ENCODE measurements at regions not wholly inside any gene's neighbourhood (a gene's known extent, or its start where the extent isn't known, plus 50 kb on each side); places are given as distances from the start of the nearest gene placed in this dataset.
"Not testable (repeated sequence)": the region's sequence is repeated elsewhere in the genome, so short reads cannot be mapped to it uniquely, and the experiment has no call there.

- DNase-seq (ENCODE audit: low read depth, low spot score): no peak
Measured at GRCh38 chr5:117732264-117732663, 1157.6 kb upstream of the SEMA6A start.

- no peak for DNase-seq (ENCODE audit: low read depth, low spot score)
Measured at GRCh38 chr5:117731446-117731845, 1156.8 kb upstream of the SEMA6A start.

- DNase-seq (ENCODE audit: low read depth, low spot score): not testable (repeated sequence)
Measured at GRCh38 chr5:117720784-117721183, 1146.2 kb upstream of the SEMA6A start.

- no peak for DNase-seq (ENCODE audit: low read depth, low spot score)
Measured at GRCh38 chr5:117719413-117719812, 1144.8 kb upstream of the SEMA6A start.

DNA sequence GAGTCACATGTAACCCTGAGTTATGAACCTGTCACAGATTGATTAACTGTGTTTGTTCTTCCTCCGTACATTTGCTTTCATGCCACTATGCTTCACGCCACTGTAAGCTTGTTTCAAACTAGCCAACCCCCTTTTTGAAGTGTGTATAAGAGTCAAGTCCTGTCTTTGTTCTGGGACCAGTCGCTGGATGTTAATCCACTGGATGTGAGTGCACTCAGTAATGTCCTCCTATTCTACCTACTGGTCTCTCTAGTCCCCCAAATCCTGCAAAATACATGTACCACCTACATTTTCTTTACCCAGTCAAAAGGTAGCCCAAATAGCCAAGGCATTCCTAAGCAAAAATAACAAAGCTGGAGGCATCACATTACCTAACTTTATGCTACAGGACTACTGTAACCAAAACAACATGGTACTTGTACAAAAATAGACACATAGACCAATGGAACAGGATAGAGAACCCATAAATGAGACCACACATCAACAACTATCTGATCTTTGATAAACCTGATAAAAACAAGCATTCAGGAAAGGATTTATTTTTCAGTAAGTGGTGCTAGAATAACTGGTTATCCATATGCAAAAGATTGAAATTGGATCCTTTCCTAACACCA lies 1139.1 kb upstream of the SEMA6A start:
- DNase-seq (ENCODE audit: low read depth, low spot score): no peak

GRCh38 chr5:117701062-117701461 lies 1126.4 kb upstream of the SEMA6A start:
- DNase-seq (ENCODE audit: low read depth, low spot score): no peak

- no peak for DNase-seq (ENCODE audit: low read depth, low spot score)
Measured at GRCh38 chr5:117692606-117693005, 1118.0 kb upstream of the SEMA6A start.

DNA sequence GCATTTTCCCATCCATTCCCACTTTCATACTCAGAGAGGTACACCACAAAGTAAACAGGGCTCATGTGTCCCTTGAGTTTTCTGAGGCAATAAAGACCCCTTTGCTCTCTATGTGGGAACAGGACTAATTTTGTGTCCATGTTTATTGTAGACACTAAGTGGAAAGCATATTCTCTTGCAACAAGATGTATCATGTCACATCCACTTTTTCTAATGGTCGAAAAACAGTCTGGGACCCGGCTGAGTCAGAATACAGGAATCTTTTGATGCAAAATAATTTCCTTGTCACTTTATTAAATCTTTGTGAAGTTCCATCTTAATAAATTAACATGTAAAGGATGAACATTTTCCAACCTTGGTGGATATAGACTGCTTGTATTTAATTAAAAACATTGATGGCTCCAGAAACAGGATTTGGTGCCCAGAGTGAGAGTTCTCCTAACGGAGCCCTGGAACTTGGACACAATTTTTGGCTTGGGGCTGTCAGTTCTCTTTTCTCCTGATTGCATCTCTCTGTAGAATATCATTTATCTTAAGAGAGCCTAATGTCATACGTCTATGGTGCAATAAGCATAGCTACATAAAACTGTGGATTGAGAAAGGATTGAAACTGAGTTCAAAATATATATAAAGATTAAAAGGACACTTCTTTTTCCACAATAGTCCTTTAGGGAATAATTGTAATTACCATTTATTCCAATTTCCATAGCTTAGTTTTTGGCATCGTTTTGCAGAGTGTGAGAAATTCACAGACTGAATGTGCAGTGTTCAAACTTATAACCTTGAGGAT lies 1116.7 kb upstream of the SEMA6A start:
- DNase-seq (ENCODE audit: low read depth, low spot score): no peak

GRCh38 chr5:117690612-117691011 lies 1116.0 kb upstream of the SEMA6A start:
- no peak for DNase-seq (ENCODE audit: low read depth, low spot score)

DNA sequence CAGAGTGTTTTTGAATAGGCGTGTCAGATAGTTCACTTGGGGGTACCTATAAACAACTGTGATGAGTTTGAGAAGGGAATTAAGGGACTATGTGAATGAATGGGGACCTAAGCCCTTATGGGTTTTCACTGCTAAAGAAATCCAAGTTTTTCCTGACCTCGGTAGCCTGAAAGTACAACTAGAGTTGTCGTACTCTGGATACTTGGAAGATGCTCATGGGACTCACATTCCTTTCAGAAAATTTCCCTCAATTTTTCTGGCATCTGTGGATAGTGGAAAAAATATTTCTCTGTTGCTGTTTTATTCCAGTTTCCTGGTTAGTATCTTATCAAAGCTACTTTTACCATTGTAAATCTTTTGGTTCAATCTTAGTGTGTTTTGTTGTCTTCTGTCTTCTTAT lies 1112.3 kb upstream of the SEMA6A start:
- DNase-seq (ENCODE audit: low read depth, low spot score): no peak

DNA sequence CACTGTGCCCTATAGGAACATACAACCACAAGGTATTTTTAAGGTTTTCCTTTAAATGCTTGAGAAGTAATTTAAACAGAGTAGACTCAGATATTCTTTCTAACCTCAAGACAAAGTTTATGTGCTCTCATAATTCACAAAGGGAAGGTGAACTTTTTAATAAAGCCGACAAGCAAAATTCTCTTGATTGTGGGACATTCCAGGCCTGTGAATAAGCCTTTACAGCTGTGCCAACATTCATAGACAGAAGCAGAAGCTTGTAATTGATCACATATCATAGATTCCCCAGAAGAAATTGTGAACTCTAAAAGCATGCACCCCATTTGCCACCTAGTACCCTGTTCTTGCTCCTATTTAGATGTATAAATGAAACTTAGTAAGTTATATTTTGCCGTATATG lies 1107.8 kb upstream of the SEMA6A start:
- DNase-seq (ENCODE audit: low read depth, low spot score): no peak

GRCh38 chr5:117681431-117682254 lies 1107.0 kb upstream of the SEMA6A start:
- DNase-seq (ENCODE audit: low read depth, low spot score): no peak

DNA sequence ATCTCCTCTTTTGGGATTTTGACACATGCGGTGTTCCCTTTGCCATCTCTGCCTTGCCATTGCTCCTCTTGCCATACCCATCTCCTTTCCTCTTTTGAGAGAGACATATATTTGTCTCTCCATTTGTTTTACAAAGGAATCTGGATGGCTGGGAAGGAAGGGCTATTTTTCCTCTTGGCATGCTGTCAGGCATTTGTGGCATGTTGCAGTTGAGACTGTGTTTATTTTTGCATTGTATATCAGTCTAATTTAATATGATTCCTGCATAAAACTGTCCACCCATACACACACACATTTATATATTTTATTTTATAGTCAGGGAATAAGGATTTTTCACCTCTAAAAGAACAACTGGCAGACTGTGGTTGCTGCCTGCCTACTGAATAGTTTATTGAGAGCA lies 1105.8 kb upstream of the SEMA6A start:
- DNase-seq (ENCODE audit: low read depth, low spot score): no peak

GRCh38 chr5:117679046-117679445 lies 1104.4 kb upstream of the SEMA6A start:
- DNase-seq (ENCODE audit: low read depth, low spot score): no peak

GRCh38 chr5:117675646-117676045 lies 1101.0 kb upstream of the SEMA6A start:
- no peak for DNase-seq (ENCODE audit: low read depth, low spot score)

- no peak for DNase-seq (ENCODE audit: low read depth, low spot score)
Measured at GRCh38 chr5:117671551-117671950, 1096.9 kb upstream of the SEMA6A start.

GRCh38 chr5:117667105-117667504 lies 1092.5 kb upstream of the SEMA6A start:
- no peak for DNase-seq (ENCODE audit: low read depth, low spot score)

GRCh38 chr5:117665121-117665520 lies 1090.5 kb upstream of the SEMA6A start:
- DNase-seq (ENCODE audit: low read depth, low spot score): no peak

DNA sequence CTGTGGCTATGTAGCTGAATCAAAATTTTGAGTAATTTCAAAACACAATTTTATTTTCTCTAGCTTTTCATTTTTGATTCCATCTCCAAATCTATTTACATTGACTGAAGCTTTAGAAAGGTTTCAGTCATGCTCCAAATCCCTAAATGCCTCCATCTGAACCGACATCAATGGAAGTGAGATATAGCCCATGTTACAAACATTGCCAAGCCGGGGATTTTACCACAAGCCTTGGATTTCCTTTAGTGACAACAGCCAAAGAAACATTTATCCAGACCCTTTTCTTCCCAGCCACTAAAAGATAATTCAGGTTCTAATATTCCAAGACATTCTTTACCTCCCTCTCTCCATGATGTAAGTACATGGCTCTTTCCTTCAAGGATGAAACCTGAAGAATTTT lies 1087.7 kb upstream of the SEMA6A start:
- no peak for DNase-seq (ENCODE audit: low read depth, low spot score)

GRCh38 chr5:117657541-117657940 lies 1082.9 kb upstream of the SEMA6A start:
- DNase-seq (ENCODE audit: low read depth, low spot score): no peak

GRCh38 chr5:117652958-117653280 lies 1078.3 kb upstream of the SEMA6A start:
- DNase-seq (ENCODE audit: low read depth, low spot score): no peak

- DNase-seq (ENCODE audit: low read depth, low spot score): no peak
Measured at GRCh38 chr5:117652036-117652957, 1077.7 kb upstream of the SEMA6A start.

All from activated CD4-positive, CD25-positive, alpha-beta regulatory T cell treated with anti-CD3 and anti-CD28 coated beads, Interleukin-2, amount 50 U/mL, for 16 hours (primary cell).